HUES64 (cell line): ENCODE measurements at regions not wholly inside any gene's neighbourhood (a gene's known extent, or its start where the extent isn't known, plus 50 kb on each side); places are given as distances from the start of the nearest gene placed in this dataset.
"Not testable (repeated sequence)": the region's sequence is repeated elsewhere in the genome, so short reads cannot be mapped to it uniquely, and the experiment has no call there.

Experiments
- H3K27ac ChIP-seq: 2 replicates; pipeline ENCODE4 v1.7.0; 2013; ENCODE audit warnings: low read depth, low read length, inconsistent platforms
- H3K27me3 ChIP-seq: 2 replicates; pipeline ENCODE4 v1.6.1; 2013; ENCODE audit warnings: mild to moderate bottlenecking, low read length; ENCODE audit not compliant: insufficient read depth
- H3K36me3 ChIP-seq: 2 replicates; pipeline ENCODE4 v1.6.1; 2013; ENCODE audit warnings: mild to moderate bottlenecking, low read length; ENCODE audit not compliant: insufficient read depth
- H3K4me1 ChIP-seq: 2 replicates; pipeline ENCODE4 v1.6.1; 2013; ENCODE audit warnings: mild to moderate bottlenecking, low read length, moderate library complexity; ENCODE audit not compliant: insufficient read depth
- H3K4me3 ChIP-seq: 2 replicates; pipeline ENCODE4 v1.5.1; 2013; ENCODE audit warnings: mild to moderate bottlenecking, low read length, moderate library complexity
- H3K9ac ChIP-seq: 2 replicates; pipeline ENCODE4 v1.6.1; 2013; ENCODE audit warnings: mild to moderate bottlenecking, low read depth, low read length
- H3K9me3 ChIP-seq: 2 replicates; pipeline ENCODE4 v1.6.1; 2013; ENCODE audit warnings: low read depth, low read length; ENCODE audit not compliant: insufficient read depth
- WGBS: fragments of 150-250, 120-280 bp; methylation state at CpG from one replicate; pipeline ENCODE4 v1.1.7; 2013; ENCODE audit warnings: missing lambda C conversion rate; 5-methylcytosine and 5-hydroxymethylcytosine counted together

- H3K9ac ChIP-seq, result no peak overlapping the region
- no peaks in the 10 kb centered on the region for H3K36me3 ChIP-seq
- peaks cover 33% of the 10 kb centered on the region for H3K27me3 ChIP-seq
- WGBS, result 85% methylated on average over 5 of the region's 5 CpGs
- no peak overlapping the region for H3K4me3 ChIP-seq
- H3K4me1 ChIP-seq, result no peaks in the 10 kb centered on the region
- no peak overlapping the region for H3K27ac ChIP-seq
- H3K9me3 ChIP-seq, result no peaks in the 10 kb centered on the region; the same call in 1 of the 2 replicates
Observed at GRCh38 chr19:34576292-34576691, 94.7 kb downstream of the WTIP start.

- Histone ChIP-seq H3K27me3 (peaks cover 30% of the 10 kb centered on the region), H3K36me3 (no peaks in the 10 kb centered on the region), H3K9ac (no peak overlapping the region), H3K9me3 (peaks cover 9% of the 10 kb centered on the region), H3K4me1 (no peaks in the 10 kb centered on the region), H3K27ac (no peak overlapping the region), H3K4me3 (no peak overlapping the region)
- 92% methylated on average over 20 of the region's 20 CpGs for WGBS
Observed at GRCh38 chr19:34575206-34575605, 93.6 kb downstream of the WTIP start.

- Histone ChIP-seq H3K27ac (no peak overlapping the region), H3K4me3 (no peak overlapping the region), H3K36me3 (no peaks in the 10 kb centered on the region), H3K27me3 (peaks cover 30% of the 10 kb centered on the region), H3K9ac (no peak overlapping the region), H3K9me3 (peaks cover 10% of the 10 kb centered on the region), H3K4me1 (no peaks in the 10 kb centered on the region)
- 77% methylated on average over 3 of the region's 3 CpGs for WGBS
Observed at GRCh38 chr19:34574704-34575103, 93.1 kb downstream of the WTIP start.

- H3K4me1 ChIP-seq, result no peaks in the 10 kb centered on the region
- peaks cover 18% of the 10 kb centered on the region for H3K27me3 ChIP-seq
- H3K36me3 ChIP-seq, result no peaks in the 10 kb centered on the region
- H3K9me3 ChIP-seq, result peaks cover 18% of the 10 kb centered on the region
- no peak overlapping the region for H3K4me3 ChIP-seq
- no peak overlapping the region for H3K9ac ChIP-seq
- H3K27ac ChIP-seq, result no peak overlapping the region
- WGBS, result 90% methylated on average over 14 of the region's 14 CpGs
Observed at GRCh38 chr19:34573226-34573864, 91.8 kb downstream of the WTIP start.

GRCh38 chr19:34570140-34570539, 88.6 kb downstream of the WTIP start:
- H3K9me3 ChIP-seq, result peaks cover 18% of the 10 kb centered on the region
- not testable (repeated sequence) for H3K27ac ChIP-seq, H3K4me3 ChIP-seq, H3K36me3 ChIP-seq, H3K4me1 ChIP-seq, H3K9ac ChIP-seq, H3K27me3 ChIP-seq
- 87% methylated on average over 5 of the region's 6 CpGs for WGBS

GRCh38 chr19:34562344-34562743, 80.8 kb downstream of the WTIP start:
- 79% methylated on average over 2 of the region's 3 CpGs for WGBS
- not testable (repeated sequence) for H3K4me1 ChIP-seq

More at GRCh38 chr19:34562344-34562743, 80.8 kb downstream of the WTIP start:
- not testable (repeated sequence) for H3K9me3 ChIP-seq, H3K36me3 ChIP-seq, H3K27me3 ChIP-seq, H3K9ac ChIP-seq, H3K4me3 ChIP-seq, H3K27ac ChIP-seq
